ENCODE measurements at regions not wholly inside any gene's neighbourhood (a gene's known extent, or its start where the extent isn't known, plus 50 kb on each side); places are given as distances from the start of the nearest gene placed in this dataset.
A peak's percentile ranks its signal among the peaks of the same experiment; 100 is the strongest.

DNA sequence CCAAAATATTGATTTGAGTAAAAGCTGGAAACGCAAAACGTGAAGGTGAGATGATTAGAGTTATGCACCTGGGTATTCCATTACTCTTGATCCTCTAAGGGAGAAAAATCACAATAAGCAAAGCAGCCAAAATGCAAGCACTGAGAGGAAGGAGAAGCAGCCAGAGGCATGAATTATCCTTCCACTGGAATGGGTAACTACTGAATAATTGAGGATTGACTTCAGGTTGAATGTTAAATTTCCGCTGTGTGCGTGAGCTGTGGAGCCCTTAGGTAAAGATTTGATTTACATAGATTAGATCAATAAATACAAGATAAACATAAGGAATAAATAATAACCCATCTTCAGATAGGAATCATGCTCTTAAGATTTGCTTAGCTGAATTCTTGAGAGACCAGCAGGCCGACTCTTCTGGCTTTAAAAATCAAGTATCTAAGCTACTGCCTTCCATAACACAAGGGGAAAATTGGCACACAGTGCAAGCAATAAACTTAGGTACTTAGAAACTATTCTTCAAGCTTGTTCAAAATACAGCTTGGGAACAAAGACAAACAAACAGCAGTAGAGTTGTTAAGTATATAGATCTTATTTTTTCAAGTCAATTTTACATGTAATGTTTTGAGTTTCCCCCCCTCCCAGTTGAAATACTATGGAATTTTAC is 1459.5 kb downstream of the ZPLD1 start:
- Histone ChIP-seq H3K4me3 (ENCODE audit: low read length in 3 of 3) (no peak overlapping the region), H3K36me3 (ENCODE audit: control insufficient read depth in 2 of 3, insufficient read depth in 3 of 3, low read length in 3 of 3) (no peaks in the 10 kb centered on the region), H3K27me3 (ENCODE audit: control insufficient read depth, insufficient read depth, low read length) (no peaks in the 10 kb centered on the region), H3K9ac (ENCODE audit: low read length in 3 of 3) (no peak overlapping the region), H3K9me3 (ENCODE audit: control insufficient read depth in 2 of 3, insufficient read depth in 1 of 3, low read length in 3 of 3) (no peaks in the 10 kb centered on the region), H3K27ac (ENCODE audit: low read depth in 2 of 2, low read length in 2 of 2) (no peak overlapping the region), H3K4me1 (ENCODE audit: control insufficient read depth in 2 of 3, insufficient read depth in 2 of 3, low read depth in 1 of 3, low read length in 3 of 3) (no peaks in the 10 kb centered on the region)
- TF ChIP-seq CTCF (IDR thresholded peaks at IDR 0.05; ENCODE audit: borderline replicate concordance, extremely low read depth, insufficient read depth): no peak
- intact Hi-C loops (cut with DNase I): no loop called here
- FAIRE-seq (no peak), DNase-seq (no peak)

GRCh38 chr3:103899328-103899727 is 1464.5 kb downstream of the ZPLD1 start:
- intact Hi-C loops (cut with DNase I): no loop called here
- Histone ChIP-seq H3K9ac (ENCODE audit: low read length in 3 of 3) (no peak overlapping the region), H3K27me3 (ENCODE audit: control insufficient read depth, insufficient read depth, low read length) (no peaks in the 10 kb centered on the region), H3K9me3 (ENCODE audit: control insufficient read depth in 2 of 3, insufficient read depth in 1 of 3, low read length in 3 of 3) (no peaks in the 10 kb centered on the region), H3K36me3 (ENCODE audit: control insufficient read depth in 2 of 3, insufficient read depth in 3 of 3, low read length in 3 of 3) (no peaks in the 10 kb centered on the region), H3K27ac (ENCODE audit: low read depth in 2 of 2, low read length in 2 of 2) (no peak overlapping the region), H3K4me1 (ENCODE audit: control insufficient read depth in 2 of 3, insufficient read depth in 2 of 3, low read depth in 1 of 3, low read length in 3 of 3) (no peaks in the 10 kb centered on the region), H3K4me3 (ENCODE audit: low read length in 3 of 3) (no peak overlapping the region)
- DNase-seq (peak in 1 of 5 donors; percentile 26), FAIRE-seq (no peak)
- TF ChIP-seq CTCF (IDR thresholded peaks at IDR 0.05; ENCODE audit: borderline replicate concordance, extremely low read depth, insufficient read depth): no peak

GRCh38 chr3:103904991-103905390 is 1461.7 kb upstream of the ALCAM start:
- intact Hi-C loops (cut with DNase I): no loop called here
- no peak for FAIRE-seq

More at GRCh38 chr3:103904991-103905390, 1461.7 kb upstream of the ALCAM start:
- Histone ChIP-seq H3K36me3 (ENCODE audit: control insufficient read depth in 2 of 3, insufficient read depth in 3 of 3, low read length in 3 of 3) (no peaks in the 10 kb centered on the region), H3K4me3 (ENCODE audit: low read length in 3 of 3) (no peak overlapping the region), H3K9ac (ENCODE audit: low read length in 3 of 3) (no peak overlapping the region), H3K9me3 (ENCODE audit: control insufficient read depth in 2 of 3, insufficient read depth in 1 of 3, low read length in 3 of 3) (no peaks in the 10 kb centered on the region), H3K27ac (ENCODE audit: low read depth in 2 of 2, low read length in 2 of 2) (no peak overlapping the region), H3K27me3 (ENCODE audit: control insufficient read depth, insufficient read depth, low read length) (no peaks in the 10 kb centered on the region), H3K4me1 (ENCODE audit: control insufficient read depth in 2 of 3, insufficient read depth in 2 of 3, low read depth in 1 of 3, low read length in 3 of 3) (no peaks in the 10 kb centered on the region)
- TF ChIP-seq CTCF (IDR thresholded peaks at IDR 0.05; ENCODE audit: borderline replicate concordance, extremely low read depth, insufficient read depth): no peak
- DNase-seq: no peak
